ENCODE measurements at regions not wholly inside any gene's neighbourhood (a gene's known extent, or its start where the extent isn't known, plus 50 kb on each side); places are given as distances from the start of the nearest gene placed in this dataset.

GRCh38 chr1:59104191-59104760 lies 192.6 kb upstream of the FGGY start:
- H2BK12ac ChIP-seq (ENCODE audit: low read depth, low read length), result no peak overlapping the region
- ChIA-PET POLR2A (ENCODE audit: partially characterized antibody) (interaction anchor here (1.1 kb wide), 1 partner anchor 10 kb away, joined by 3 read pairs; no protein-coding TSS in a partner anchor), CTCF (ENCODE audit: partially characterized antibody) (interaction anchor here (1.1 to 1.2 kb wide), 2 partner anchors 84 to 187 kb away, joined by 3 read pairs; no protein-coding TSS in a partner anchor)
- H3K79me2 ChIP-seq (ENCODE audit: control insufficient read depth in 1 of 2, insufficient read depth in 2 of 2, low read length in 2 of 2), result no peaks in the 10 kb centered on the region
- no peak overlapping the region for H2BK20ac ChIP-seq (ENCODE audit: low read length)
- no peak overlapping the region for H3K18ac ChIP-seq (ENCODE audit: extremely low read depth, low read length)
- no peak overlapping the region for H4K8ac ChIP-seq (ENCODE audit: extremely low read depth, insufficient read depth, low read length)
- H3K4me1 ChIP-seq (replicated peaks in 1 of 4; ENCODE audit: control insufficient read depth in 3 of 4, insufficient read depth in 4 of 4, low read length in 3 of 4), result peaks cover 0 to 8% (median 6%) of the 10 kb centered on the region in 4 experiments; a peak in 5 of 7 replicates
- no peak overlapping the region for H3K4ac ChIP-seq (replicated peaks; ENCODE audit: insufficient read length, low read depth, low read length)
- no peak overlapping the region for H2BK15ac ChIP-seq (ENCODE audit: low read length)
- no peaks in the 10 kb centered on the region for H3K79me1 ChIP-seq (ENCODE audit: low read depth, low read length)
- H4K5ac ChIP-seq (ENCODE audit: insufficient read length, low read depth, low read length), result no peak overlapping the region
- no peak for DNase-seq (ENCODE audit: low read depth in 1 of 2, low spot score in 2 of 2)
- H3K27ac ChIP-seq (ENCODE audit: low read depth, low read length), result no peak overlapping the region
- TF ChIP-seq FOSL1 (IDR thresholded peaks at IDR 0.05; ENCODE audit: insufficient read depth, low read depth, low read length) (no peak), POU5F1 (IDR thresholded peaks at IDR 0.05; ENCODE audit: low read depth, low read length) (no peak), SIRT6 (IDR thresholded peaks at IDR 0.05; ENCODE audit: low read length) (no peak), TCF12 (IDR thresholded peaks at IDR 0.05; ENCODE audit: low read depth, low read length) (no peak), SP1 (IDR thresholded peaks at IDR 0.05; ENCODE audit: low read depth, low read length) (no peak), NANOG (IDR thresholded peaks at IDR 0.05; ENCODE audit: insufficient read depth, low read depth, low read length, poor library complexity, severe bottlenecking) (no peak), MAX (IDR thresholded peaks at IDR 0.05) (no peak), RNF2 (IDR thresholded peaks at IDR 0.05; ENCODE audit: borderline replicate concordance, low read depth, low read length, missing control alignments, poor library complexity, severe bottlenecking) (no peak), BACH1 (IDR thresholded peaks at IDR 0.05; ENCODE audit: low read length) (no peak), EP300 (IDR thresholded peaks at IDR 0.05; ENCODE audit: borderline replicate concordance in 1 of 2, low read depth in 2 of 2, low read length in 2 of 2) (no peak), CTBP2 (IDR thresholded peaks at IDR 0.05; ENCODE audit: borderline replicate concordance, insufficient read depth, insufficient read length, low read length) (no peak), BRCA1 (IDR thresholded peaks at IDR 0.05; ENCODE audit: low read depth, low read length) (no peak), HDAC2 (IDR thresholded peaks at IDR 0.05; ENCODE audit: borderline replicate concordance in 1 of 2, low read depth in 2 of 2, low read length in 2 of 2) (no peak)
- no peaks in the 10 kb centered on the region for H4K20me1 ChIP-seq (replicated peaks in 1 of 2; ENCODE audit: control insufficient read depth in 1 of 2, insufficient read depth in 2 of 2, low read length in 2 of 2)
- no peak overlapping the region for H3K9ac ChIP-seq (replicated peaks in 1 of 4; ENCODE audit: extremely low read depth in 1 of 4, low read depth in 3 of 4, low read length in 3 of 4)
- no peak overlapping the region for H4K91ac ChIP-seq (replicated peaks; ENCODE audit: insufficient read length, low read length)
- no peaks in the 10 kb centered on the region for H3K36me3 ChIP-seq (ENCODE audit: control insufficient read depth in 2 of 4, insufficient read depth in 4 of 4, low read length in 3 of 4)
- no peaks in the 10 kb centered on the region for H3K23me2 ChIP-seq (ENCODE audit: low read depth, low read length)
- no peak overlapping the region for H3K23ac ChIP-seq (ENCODE audit: insufficient read length)
- no peak overlapping the region for H3K4me2 ChIP-seq (ENCODE audit: insufficient read depth in 1 of 2, low read depth in 2 of 2, low read length in 2 of 2)
- no peak overlapping the region for H3K14ac ChIP-seq (ENCODE audit: insufficient read length)
- 90% methylated on average over 4 of the region's 4 CpGs; no CpG with 5 or more reads in 1 of the 2 experiments for WGBS, 2 experiments (ENCODE audit: extremely low coverage in 1 of 2, insufficient coverage in 1 of 2, insufficient read length in 1 of 2, insufficient replicate concordance in 2 of 2, low coverage in 1 of 2, low lambda C conversion rate in 2 of 2, missing lambda C conversion rate in 1 of 2)
- no peak overlapping the region for H2BK5ac ChIP-seq (ENCODE audit: low read depth, low read length)
- H3K4me3 ChIP-seq (ENCODE audit: extremely low read depth in 1 of 4, insufficient read depth in 2 of 4, low read depth in 3 of 4, low read length in 4 of 4), result no peak overlapping the region
- no peak overlapping the region for H3K56ac ChIP-seq (replicated peaks; ENCODE audit: insufficient read length, low read depth, low read length)
- no peak overlapping the region; the same call in 1 of the 2 replicates for H2AFZ ChIP-seq (ENCODE audit: low read length)
- H3K27me3 ChIP-seq (replicated peaks in 1 of 4; ENCODE audit: control insufficient read depth in 3 of 4, extremely low read depth in 1 of 4, insufficient read depth in 3 of 4, low read length in 3 of 4), result no peaks in the 10 kb centered on the region
- no peak for FAIRE-seq
- H3K9me3 ChIP-seq (ENCODE audit: insufficient read depth in 2 of 2, low read depth in 1 of 2, low read length in 1 of 2), result peaks cover 0 to 10% of the 10 kb centered on the region in 2 experiments; a peak in 1 of 4 replicates
- H2BK120ac ChIP-seq (replicated peaks; ENCODE audit: low read depth, low read length), result no peak overlapping the region
- no peak overlapping the region for H2AK5ac ChIP-seq (ENCODE audit: low read depth, low read length)

All from H1 (cell line).